GM12875 (cell line): ENCODE measurements at regions not wholly inside any gene's neighbourhood (a gene's known extent, or its start where the extent isn't known, plus 50 kb on each side); places are given as distances from the start of the nearest gene placed in this dataset.
"Not testable (repeated sequence)": the region's sequence is repeated elsewhere in the genome, so short reads cannot be mapped to it uniquely, and the experiment has no call there.

ENCODE experiments used
- H3K4me3 ChIP-seq: one replicate; pipeline ENCODE4 v1.5.1; 2011; ENCODE audit warnings: low read depth, low read length, control low read depth
- TF ChIP-seq, protein P1 (sequence below): IDR thresholded peaks from 2 replicates; pipeline ENCODE4 v1.5.1; 2011; ENCODE audit warnings: low read depth, mild to moderate bottlenecking, control low read depth, inconsistent platforms, low read length, moderate library complexity, borderline replicate concordance; ENCODE audit not compliant: insufficient read depth

DNA sequence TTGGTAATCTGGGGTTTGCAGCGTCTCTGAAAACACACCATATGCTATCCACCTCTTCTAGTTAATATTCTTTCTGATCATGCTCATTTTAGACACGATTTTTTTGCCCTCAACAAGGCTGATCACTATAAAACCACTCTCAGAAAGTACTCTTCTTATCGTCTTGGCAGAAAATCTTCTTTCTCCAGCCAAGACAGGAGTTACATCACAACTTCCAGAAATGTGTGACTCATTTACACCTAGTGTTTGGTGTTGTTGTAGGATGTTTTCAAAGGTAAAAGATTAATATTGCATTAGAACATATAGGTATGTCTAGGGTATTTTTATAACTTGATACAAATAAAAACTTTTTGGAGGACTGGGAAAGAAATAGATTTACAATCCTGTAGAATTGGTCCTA is 138.5 kb upstream of the NETO1 start:
- TF ChIP-seq, protein P1, sequence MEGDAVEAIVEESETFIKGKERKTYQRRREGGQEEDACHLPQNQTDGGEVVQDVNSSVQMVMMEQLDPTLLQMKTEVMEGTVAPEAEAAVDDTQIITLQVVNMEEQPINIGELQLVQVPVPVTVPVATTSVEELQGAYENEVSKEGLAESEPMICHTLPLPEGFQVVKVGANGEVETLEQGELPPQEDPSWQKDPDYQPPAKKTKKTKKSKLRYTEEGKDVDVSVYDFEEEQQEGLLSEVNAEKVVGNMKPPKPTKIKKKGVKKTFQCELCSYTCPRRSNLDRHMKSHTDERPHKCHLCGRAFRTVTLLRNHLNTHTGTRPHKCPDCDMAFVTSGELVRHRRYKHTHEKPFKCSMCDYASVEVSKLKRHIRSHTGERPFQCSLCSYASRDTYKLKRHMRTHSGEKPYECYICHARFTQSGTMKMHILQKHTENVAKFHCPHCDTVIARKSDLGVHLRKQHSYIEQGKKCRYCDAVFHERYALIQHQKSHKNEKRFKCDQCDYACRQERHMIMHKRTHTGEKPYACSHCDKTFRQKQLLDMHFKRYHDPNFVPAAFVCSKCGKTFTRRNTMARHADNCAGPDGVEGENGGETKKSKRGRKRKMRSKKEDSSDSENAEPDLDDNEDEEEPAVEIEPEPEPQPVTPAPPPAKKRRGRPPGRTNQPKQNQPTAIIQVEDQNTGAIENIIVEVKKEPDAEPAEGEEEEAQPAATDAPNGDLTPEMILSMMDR = no peak
- no peak overlapping the region for H3K4me3 ChIP-seq

DNA sequence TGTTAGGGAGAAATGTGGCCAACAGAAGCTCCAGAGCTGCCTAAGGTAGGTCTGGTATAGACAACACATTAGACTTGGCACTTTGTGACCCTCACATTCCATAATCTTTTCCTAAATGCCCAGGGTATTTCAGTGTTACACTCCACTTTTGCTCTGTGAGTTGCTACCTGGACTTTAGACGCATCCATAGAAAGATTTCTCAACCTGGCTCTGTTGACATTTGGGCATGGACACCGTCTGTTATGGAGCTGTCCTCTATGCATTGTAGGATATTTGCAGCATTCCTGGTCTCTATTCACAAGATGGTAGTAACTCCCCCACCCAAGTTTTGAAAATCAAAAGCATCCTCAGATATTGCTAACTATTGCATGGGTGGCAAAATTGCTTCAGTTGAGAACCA is 136.5 kb upstream of the NETO1 start:
- TF ChIP-seq, protein P1 = no peak

GRCh38 chr18:72999971-73000607 is 132.3 kb upstream of the NETO1 start:
- TF ChIP-seq, protein P1 = no peak
- no peak overlapping the region for H3K4me3 ChIP-seq

More for the DNA sequence above, 136.5 kb upstream of the NETO1 start:
- H3K4me3 ChIP-seq = no peak overlapping the region

DNA sequence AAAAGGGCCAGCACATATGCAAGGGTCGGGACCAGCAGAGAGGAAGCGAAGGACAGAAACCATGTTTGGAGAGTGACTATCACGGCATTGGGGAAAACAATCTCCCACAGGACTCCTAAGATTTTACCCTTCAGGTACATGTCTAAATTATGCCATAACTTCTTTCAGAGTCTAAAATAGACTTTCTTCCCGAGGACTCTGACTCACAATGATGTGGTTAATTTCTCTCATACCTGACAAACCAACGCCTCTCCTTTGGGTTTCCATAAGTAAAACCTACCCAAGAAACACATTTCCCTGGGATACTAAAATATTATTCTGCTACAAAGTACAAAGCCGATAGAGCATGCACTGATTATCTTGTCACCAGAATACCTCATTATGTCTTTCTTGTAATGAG is 127.8 kb upstream of the NETO1 start:
- TF ChIP-seq, protein P1 = no peak
- H3K4me3 ChIP-seq = no peak overlapping the region

DNA sequence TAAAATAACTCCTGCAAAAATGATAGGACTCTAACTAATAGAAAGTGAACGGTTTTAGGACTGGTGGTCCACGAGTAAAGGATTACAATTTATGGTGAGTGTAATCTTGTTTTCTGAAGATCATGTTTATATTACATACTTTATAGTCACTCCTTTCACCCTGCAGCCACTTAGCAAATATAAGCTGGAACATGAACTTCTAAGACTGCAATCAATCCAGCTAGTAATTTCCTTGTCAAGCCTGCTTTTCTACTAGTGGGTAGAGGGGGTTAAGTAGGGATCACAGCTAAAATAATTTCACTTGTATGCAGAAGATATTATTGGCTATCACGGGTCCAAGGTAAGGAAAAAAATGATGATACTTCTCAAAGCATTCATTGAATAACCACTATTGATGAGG is 125.5 kb upstream of the NETO1 start:
- H3K4me3 ChIP-seq = no peak overlapping the region
- TF ChIP-seq, protein P1 = no peak

DNA sequence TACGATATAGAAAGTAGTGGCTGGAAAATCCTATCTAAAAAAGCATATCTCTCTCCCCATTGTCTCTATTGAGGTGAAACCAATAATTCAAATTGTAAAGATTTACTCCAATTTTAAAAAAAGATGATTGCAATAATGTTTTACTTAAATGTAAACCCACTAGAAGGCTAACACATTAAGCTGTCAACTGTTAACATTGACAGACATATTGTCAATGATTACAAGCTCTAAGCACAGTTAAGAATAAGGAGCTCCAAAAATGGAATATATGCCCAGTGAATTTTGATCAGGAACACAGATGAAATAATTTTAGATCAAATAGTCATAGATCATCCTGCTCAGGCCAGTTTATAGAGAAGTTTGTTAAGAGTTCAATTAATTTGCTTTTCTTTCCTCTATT is 123.6 kb upstream of the NETO1 start:
- no peak overlapping the region for H3K4me3 ChIP-seq
- TF ChIP-seq, protein P1 = no peak

DNA sequence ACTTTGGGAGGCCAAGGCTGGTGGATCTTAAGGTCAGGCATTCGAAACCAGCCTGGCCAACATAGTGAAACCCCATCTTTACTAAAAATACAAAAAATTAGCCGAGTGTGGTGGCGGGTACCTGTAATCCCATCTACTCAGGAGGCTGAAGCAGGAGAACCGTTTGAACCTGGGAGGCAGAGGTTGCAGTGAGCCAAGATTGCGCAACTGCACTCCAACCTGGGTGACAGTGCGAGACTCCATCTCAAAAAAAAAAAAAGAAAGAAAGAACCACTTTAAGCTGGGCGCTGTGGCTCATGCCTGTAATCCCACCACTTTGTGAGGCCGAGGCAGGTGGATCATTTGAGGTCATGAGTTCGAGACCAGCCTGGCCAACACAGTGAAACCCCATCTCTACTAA is 119.8 kb upstream of the NETO1 start:
- not testable (repeated sequence) for H3K4me3 ChIP-seq

DNA sequence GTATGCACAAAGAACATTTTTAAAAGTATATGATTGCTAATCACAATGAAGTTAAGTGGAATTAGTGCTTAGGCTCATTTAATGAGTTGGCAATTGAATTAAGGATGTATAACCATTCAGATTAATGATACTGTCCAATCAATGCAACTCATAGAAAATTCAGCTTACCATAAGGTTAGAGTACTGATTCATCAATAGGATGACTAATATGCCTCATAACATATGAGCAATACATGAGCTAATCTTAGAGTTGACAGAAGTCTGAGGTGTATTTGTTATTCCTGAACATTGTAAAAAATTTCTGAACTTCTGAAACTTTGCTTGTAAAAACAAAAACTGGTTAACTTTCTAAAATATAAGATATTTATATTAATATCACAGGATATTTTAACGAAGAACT is 118.3 kb upstream of the NETO1 start:
- H3K4me3 ChIP-seq = no peak overlapping the region
- TF ChIP-seq, protein P1 = no peak
